Testis (tissue), 2 donors: ENCODE measurements at regions not wholly inside any gene's neighbourhood (a gene's known extent, or its start where the extent isn't known, plus 50 kb on each side); places are given as distances from the start of the nearest gene placed in this dataset.

Experiments used
- POLR2A ChIP-seq: fragments of 450-650 bp; IDR thresholded peaks from one replicate; pipeline ENCODE4 v1.6.1; 2017; ENCODE audit warnings: antibody characterized with exemption, mild to moderate bottlenecking, moderate library complexity
- TF ChIP-seq, protein P1 (sequence below), 3 experiments: fragments of 450-650 bp in 2 of 3; fragments of 200-600 bp in 1 of 3; sonication (generic) in 1 of 3; IDR thresholded peaks; one replicate each; pipeline ENCODE4 v1.5.1; 2016 to 2019; ENCODE audit warnings: antibody characterized with exemption in 3 of 3, mild to moderate bottlenecking in 2 of 3, moderate library complexity in 1 of 3

- TF ChIP-seq, protein P1, sequence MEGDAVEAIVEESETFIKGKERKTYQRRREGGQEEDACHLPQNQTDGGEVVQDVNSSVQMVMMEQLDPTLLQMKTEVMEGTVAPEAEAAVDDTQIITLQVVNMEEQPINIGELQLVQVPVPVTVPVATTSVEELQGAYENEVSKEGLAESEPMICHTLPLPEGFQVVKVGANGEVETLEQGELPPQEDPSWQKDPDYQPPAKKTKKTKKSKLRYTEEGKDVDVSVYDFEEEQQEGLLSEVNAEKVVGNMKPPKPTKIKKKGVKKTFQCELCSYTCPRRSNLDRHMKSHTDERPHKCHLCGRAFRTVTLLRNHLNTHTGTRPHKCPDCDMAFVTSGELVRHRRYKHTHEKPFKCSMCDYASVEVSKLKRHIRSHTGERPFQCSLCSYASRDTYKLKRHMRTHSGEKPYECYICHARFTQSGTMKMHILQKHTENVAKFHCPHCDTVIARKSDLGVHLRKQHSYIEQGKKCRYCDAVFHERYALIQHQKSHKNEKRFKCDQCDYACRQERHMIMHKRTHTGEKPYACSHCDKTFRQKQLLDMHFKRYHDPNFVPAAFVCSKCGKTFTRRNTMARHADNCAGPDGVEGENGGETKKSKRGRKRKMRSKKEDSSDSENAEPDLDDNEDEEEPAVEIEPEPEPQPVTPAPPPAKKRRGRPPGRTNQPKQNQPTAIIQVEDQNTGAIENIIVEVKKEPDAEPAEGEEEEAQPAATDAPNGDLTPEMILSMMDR (IDR thresholded peaks at IDR 0.05), result no peak
- no peak for TF ChIP-seq POLR2A
These were observed 117.9 kb upstream of the SPATA31C2 start for GRCh38 chr9:88256216-88256615.
